Ishikawa (cell line): ENCODE measurements at regions not wholly inside any gene's neighbourhood (a gene's known extent, or its start where the extent isn't known, plus 50 kb on each side); places are given as distances from the start of the nearest gene placed in this dataset.

ENCODE experiments used
- CEBPB ChIP-seq: IDR thresholded peaks from 2 replicates; pipeline ENCODE4 v1.6.1; 2012
- EP300 ChIP-seq: IDR thresholded peaks from 2 replicates; pipeline ENCODE4 v1.6.1; 2012; ENCODE audit warnings: borderline replicate concordance
- FOXM1 ChIP-seq: IDR thresholded peaks from 2 replicates; pipeline ENCODE4 v1.6.1; 2012; ENCODE audit warnings: low read depth, borderline replicate concordance
- MAX ChIP-seq: IDR thresholded peaks from 2 replicates; pipeline ENCODE4 v1.6.1; 2012
- RAD21 ChIP-seq: IDR thresholded peaks from 2 replicates; pipeline ENCODE4 v1.6.1; 2012; ENCODE audit warnings: low read depth
- TAF1 ChIP-seq: IDR thresholded peaks from 2 replicates; pipeline ENCODE4 v1.6.1; 2012; ENCODE audit warnings: low read depth, mild to moderate bottlenecking
- YY1 ChIP-seq: IDR thresholded peaks from 2 replicates; pipeline ENCODE4 v1.6.1; 2012; ENCODE audit warnings: low read depth
- TF ChIP-seq, protein P1 (sequence below): IDR thresholded peaks from 2 replicates; pipeline ENCODE4 v1.6.1; 2012; ENCODE audit warnings: low read depth, mild to moderate bottlenecking

DNA sequence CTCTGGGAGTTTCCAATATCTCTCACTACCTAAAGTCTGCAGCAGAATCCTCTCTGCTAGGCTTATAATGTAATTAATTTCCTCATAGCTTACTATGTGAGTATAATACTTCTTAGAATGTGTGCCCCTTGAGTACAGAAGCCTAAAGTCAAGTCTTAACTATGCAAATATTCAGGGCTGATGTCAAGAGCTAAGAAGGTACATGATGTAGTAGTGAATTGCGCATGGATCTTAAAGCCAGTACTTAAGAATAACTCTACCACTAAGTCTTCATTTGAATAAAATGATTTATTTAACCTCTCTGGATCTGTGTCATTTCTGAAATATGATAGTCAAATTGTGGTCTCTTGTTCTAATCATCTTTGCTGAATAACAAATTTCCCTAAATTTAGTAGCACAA is 442.9 kb downstream of the DTWD2 start:
- no peak for TF ChIP-seq YY1
- TF ChIP-seq EP300, result no peak
- TF ChIP-seq TAF1, result no peak
- TF ChIP-seq MAX, result no peak
- TF ChIP-seq CEBPB, result no peak
- TF ChIP-seq, protein P1, sequence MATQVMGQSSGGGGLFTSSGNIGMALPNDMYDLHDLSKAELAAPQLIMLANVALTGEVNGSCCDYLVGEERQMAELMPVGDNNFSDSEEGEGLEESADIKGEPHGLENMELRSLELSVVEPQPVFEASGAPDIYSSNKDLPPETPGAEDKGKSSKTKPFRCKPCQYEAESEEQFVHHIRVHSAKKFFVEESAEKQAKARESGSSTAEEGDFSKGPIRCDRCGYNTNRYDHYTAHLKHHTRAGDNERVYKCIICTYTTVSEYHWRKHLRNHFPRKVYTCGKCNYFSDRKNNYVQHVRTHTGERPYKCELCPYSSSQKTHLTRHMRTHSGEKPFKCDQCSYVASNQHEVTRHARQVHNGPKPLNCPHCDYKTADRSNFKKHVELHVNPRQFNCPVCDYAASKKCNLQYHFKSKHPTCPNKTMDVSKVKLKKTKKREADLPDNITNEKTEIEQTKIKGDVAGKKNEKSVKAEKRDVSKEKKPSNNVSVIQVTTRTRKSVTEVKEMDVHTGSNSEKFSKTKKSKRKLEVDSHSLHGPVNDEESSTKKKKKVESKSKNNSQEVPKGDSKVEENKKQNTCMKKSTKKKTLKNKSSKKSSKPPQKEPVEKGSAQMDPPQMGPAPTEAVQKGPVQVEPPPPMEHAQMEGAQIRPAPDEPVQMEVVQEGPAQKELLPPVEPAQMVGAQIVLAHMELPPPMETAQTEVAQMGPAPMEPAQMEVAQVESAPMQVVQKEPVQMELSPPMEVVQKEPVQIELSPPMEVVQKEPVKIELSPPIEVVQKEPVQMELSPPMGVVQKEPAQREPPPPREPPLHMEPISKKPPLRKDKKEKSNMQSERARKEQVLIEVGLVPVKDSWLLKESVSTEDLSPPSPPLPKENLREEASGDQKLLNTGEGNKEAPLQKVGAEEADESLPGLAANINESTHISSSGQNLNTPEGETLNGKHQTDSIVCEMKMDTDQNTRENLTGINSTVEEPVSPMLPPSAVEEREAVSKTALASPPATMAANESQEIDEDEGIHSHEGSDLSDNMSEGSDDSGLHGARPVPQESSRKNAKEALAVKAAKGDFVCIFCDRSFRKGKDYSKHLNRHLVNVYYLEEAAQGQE, result no peak
- TF ChIP-seq RAD21, result no peak
- TF ChIP-seq FOXM1, result no peak
